Activated CD4-positive, alpha-beta T cell treated with anti-CD3 and anti-CD28 coated beads, Interleukin-2, amount 10 ng/mL, durations not matched to agents 7 days and 5 days (primary cell): ENCODE measurements at regions not wholly inside any gene's neighbourhood (a gene's known extent, or its start where the extent isn't known, plus 50 kb on each side); places are given as distances from the start of the nearest gene placed in this dataset.
"Not testable (repeated sequence)": the region's sequence is repeated elsewhere in the genome, so short reads cannot be mapped to it uniquely, and the experiment has no call there.

Source experiments
- CTCF ChIA-PET: fragments of 350-600 bp; sonication (Branson Sonifier 250); formaldehyde crosslinking; loops from one replicate; lab custom pipeline; 2021; ENCODE audit warnings: antibody characterized with exemption; lab: Charles Lee
- POLR2A ChIA-PET: fragments of 350-600 bp; sonication (Branson Sonifier 250); formaldehyde crosslinking; loops from one replicate; lab custom pipeline; 2021; ENCODE audit warnings: antibody characterized with exemption; lab: Charles Lee
- DNase-seq: peaks from one replicate; pipeline ENCODE4 v3.0.0-alpha.2; 2020
- H3K27ac Mint-ChIP-seq: one replicate; pipeline ENCODE4 v1.8.0; 2021; ENCODE audit warnings: mild to moderate bottlenecking, moderate library complexity, mixed read lengths
- H3K27me3 Mint-ChIP-seq: one replicate; pipeline ENCODE4 v1.8.0; 2021; ENCODE audit warnings: mixed read lengths
- H3K36me3 Mint-ChIP-seq: one replicate; pipeline ENCODE4 v1.8.0; 2021; ENCODE audit warnings: low read depth, mixed read lengths
- H3K4me1 Mint-ChIP-seq: one replicate; pipeline ENCODE4 v1.8.0; 2021; ENCODE audit warnings: mixed read lengths
- H3K4me3 Mint-ChIP-seq: one replicate; pipeline ENCODE4 v1.8.0; 2021; ENCODE audit warnings: mild to moderate bottlenecking, moderate library complexity, mixed read lengths
- H3K9me3 Mint-ChIP-seq: one replicate; pipeline ENCODE4 v1.8.0; 2021; ENCODE audit warnings: mixed read lengths

- CTCF ChIA-PET, result interaction anchor here (0.6 to 2.3 kb wide), 7 partner anchors 9 to 56 kb away, joined by 3 to 8 read pairs (median 3); no protein-coding TSS in a partner anchor
- peaks cover 58% of the 10 kb centered on the region for H3K4me1 Mint-ChIP-seq
- POLR2A ChIA-PET, result no interaction called here
- H3K36me3 Mint-ChIP-seq, result peaks cover 50% of the 10 kb centered on the region
- peak overlapping the region; percentile 78 for H3K27ac Mint-ChIP-seq
- DNase-seq, result no peak
- H3K27me3 Mint-ChIP-seq, result no peaks in the 10 kb centered on the region
- H3K9me3 Mint-ChIP-seq, result peaks cover 15% of the 10 kb centered on the region
- H3K4me3 Mint-ChIP-seq, result no peak overlapping the region
These were observed 179.4 kb upstream of the TAB2 start for GRCh38 chr6:149138089-149138488.

GRCh38 chr6:149138699-149139294 is 178.7 kb upstream of the TAB2 start:
- H3K27me3 Mint-ChIP-seq, result no peaks in the 10 kb centered on the region
- peaks cover 51% of the 10 kb centered on the region for H3K36me3 Mint-ChIP-seq
- H3K27ac Mint-ChIP-seq, result peak overlapping the region; percentile 78
- ChIA-PET CTCF (interaction anchor here (1.1 to 2.3 kb wide), 6 partner anchors 10 to 92 kb away, joined by 3 to 8 read pairs (median 4); no protein-coding TSS in a partner anchor), POLR2A (no interaction called here)
- H3K9me3 Mint-ChIP-seq, result peaks cover 17% of the 10 kb centered on the region
- peaks cover 58% of the 10 kb centered on the region for H3K4me1 Mint-ChIP-seq
- H3K4me3 Mint-ChIP-seq, result no peak overlapping the region
- no peak for DNase-seq

- POLR2A ChIA-PET, result interaction anchor here (0.6 to 0.9 kb wide), 2 partner anchors 11 to 184 kb away, joined by 3 to 4 read pairs; no protein-coding TSS in a partner anchor
- no peaks in the 10 kb centered on the region for H3K27me3 Mint-ChIP-seq
These were observed 177.8 kb upstream of the TAB2 start for GRCh38 chr6:149139782-149140136.

GRCh38 chr6:149140137-149140909 is 177.2 kb upstream of the TAB2 start:
- peak overlapping the region; percentile 98 for H3K27ac Mint-ChIP-seq
- POLR2A ChIA-PET, result interaction anchor here (0.6 to 0.9 kb wide), 2 partner anchors 10 to 183 kb away, joined by 3 to 4 read pairs; no protein-coding TSS in a partner anchor
- peak overlapping the region; percentile 66 for H3K4me3 Mint-ChIP-seq
- DNase-seq, result peak; percentile 57
- no peaks in the 10 kb centered on the region for H3K27me3 Mint-ChIP-seq
- peaks cover 21% of the 10 kb centered on the region for H3K9me3 Mint-ChIP-seq
- H3K36me3 Mint-ChIP-seq, result peaks cover 60% of the 10 kb centered on the region
- H3K4me1 Mint-ChIP-seq, result peaks cover 65% of the 10 kb centered on the region
- CTCF ChIA-PET, result interaction anchor here (0.6 to 2.3 kb wide), 7 partner anchors 11 to 210 kb away, joined by 3 to 9 read pairs (median 5); partner anchors contain the start of gene TAB2

More at GRCh38 chr6:149139782-149140136, 177.8 kb upstream of the TAB2 start:
- H3K27ac Mint-ChIP-seq, result peak overlapping the region; percentile 98
- peaks cover 62% of the 10 kb centered on the region for H3K4me1 Mint-ChIP-seq
- CTCF ChIA-PET, result interaction anchor here (0.6 to 2.3 kb wide), 9 partner anchors 11 to 211 kb away, joined by 3 to 9 read pairs (median 5); partner anchors contain the start of gene TAB2
- H3K4me3 Mint-ChIP-seq, result peak overlapping the region; percentile 66
- peaks cover 18% of the 10 kb centered on the region for H3K9me3 Mint-ChIP-seq
- H3K36me3 Mint-ChIP-seq, result peaks cover 58% of the 10 kb centered on the region
- DNase-seq, result no peak

- peaks cover 69% of the 10 kb centered on the region for H3K4me1 Mint-ChIP-seq
- H3K27me3 Mint-ChIP-seq, result no peaks in the 10 kb centered on the region
- peak overlapping the region; percentile 66 for H3K4me3 Mint-ChIP-seq
- CTCF ChIA-PET, result interaction anchor here (1.5 kb wide), 1 partner anchor 13 kb away, joined by 9 read pairs; no protein-coding TSS in a partner anchor
- peaks cover 64% of the 10 kb centered on the region for H3K36me3 Mint-ChIP-seq
- peaks cover 25% of the 10 kb centered on the region for H3K9me3 Mint-ChIP-seq
- POLR2A ChIA-PET, result no interaction called here
- H3K27ac Mint-ChIP-seq, result peak overlapping the region; percentile 98
- peak; percentile 38 for DNase-seq
These were observed 176.6 kb upstream of the TAB2 start for GRCh38 chr6:149140910-149141290.

GRCh38 chr6:149142924-149143429 is 174.5 kb upstream of the TAB2 start:
- no peaks in the 10 kb centered on the region for H3K27me3 Mint-ChIP-seq
- peaks cover 78% of the 10 kb centered on the region for H3K4me1 Mint-ChIP-seq
- no peak overlapping the region for H3K27ac Mint-ChIP-seq
- H3K4me3 Mint-ChIP-seq, result no peak overlapping the region
- ChIA-PET POLR2A (no interaction called here), CTCF (interaction anchor here (0.6 to 1.4 kb wide), 3 partner anchors 10 to 73 kb away, joined by 3 read pairs; no protein-coding TSS in a partner anchor)
- H3K9me3 Mint-ChIP-seq, result peaks cover 29% of the 10 kb centered on the region
- peaks cover 72% of the 10 kb centered on the region for H3K36me3 Mint-ChIP-seq
- DNase-seq, result no peak

GRCh38 chr6:149145800-149146199 is 171.7 kb upstream of the TAB2 start:
- H3K9me3 Mint-ChIP-seq, result peaks cover 44% of the 10 kb centered on the region
- H3K4me1 Mint-ChIP-seq, result peaks cover 81% of the 10 kb centered on the region
- H3K36me3 Mint-ChIP-seq, result peaks cover 76% of the 10 kb centered on the region
- DNase-seq, H3K27me3 Mint-ChIP-seq, H3K4me3 Mint-ChIP-seq, POLR2A ChIA-PET: not testable (repeated sequence)
- CTCF ChIA-PET, result interaction anchor here (1.9 kb wide), 1 partner anchor 13 kb away, joined by 6 read pairs; no protein-coding TSS in a partner anchor
- H3K27ac Mint-ChIP-seq, result peak overlapping the region; percentile 83

GRCh38 chr6:149147195-149147594 is 170.3 kb upstream of the TAB2 start:
- CTCF ChIA-PET, result no interaction called here
- Mint-ChIP-seq H3K27ac (peak overlapping the region; percentile 83), H3K9me3 (peaks cover 50% of the 10 kb centered on the region), H3K4me1 (peaks cover 80% of the 10 kb centered on the region), H3K36me3 (peaks cover 71% of the 10 kb centered on the region), H3K4me3 (no peak overlapping the region), H3K27me3 (no peaks in the 10 kb centered on the region)
- no peak for DNase-seq
- POLR2A ChIA-PET, result no interaction called here

GRCh38 chr6:149147938-149148718 is 169.4 kb upstream of the TAB2 start:
- peak overlapping the region; percentile 91 for H3K27ac Mint-ChIP-seq
- peaks cover 45% of the 10 kb centered on the region for H3K9me3 Mint-ChIP-seq
- H3K36me3 Mint-ChIP-seq, result peaks cover 64% of the 10 kb centered on the region
- H3K4me3 Mint-ChIP-seq, result peak overlapping the region; percentile 6
- ChIA-PET CTCF (interaction anchor here (0.8 to 1.5 kb wide), 3 partner anchors 10 to 42 kb away, joined by 3 read pairs; no protein-coding TSS in a partner anchor), POLR2A (no interaction called here)
- peak; percentile 38 for DNase-seq
- H3K4me1 Mint-ChIP-seq, result peaks cover 83% of the 10 kb centered on the region
- no peaks in the 10 kb centered on the region for H3K27me3 Mint-ChIP-seq

- Mint-ChIP-seq H3K27ac (no peak overlapping the region), H3K36me3 (peaks cover 59% of the 10 kb centered on the region), H3K27me3 (no peaks in the 10 kb centered on the region), H3K4me3 (no peak overlapping the region), H3K4me1 (peaks cover 90% of the 10 kb centered on the region), H3K9me3 (peaks cover 41% of the 10 kb centered on the region)
- ChIA-PET CTCF (interaction anchor here (0.6 to 1.2 kb wide), 3 partner anchors 17 to 374 kb away, joined by 3 to 4 read pairs (median 3); no protein-coding TSS in a partner anchor), POLR2A (no interaction called here)
- no peak for DNase-seq
These were observed 167.9 kb upstream of the TAB2 start for GRCh38 chr6:149149653-149150052.

GRCh38 chr6:149150301-149150700 is 167.2 kb upstream of the TAB2 start:
- peaks cover 91% of the 10 kb centered on the region for H3K4me1 Mint-ChIP-seq
- peaks cover 60% of the 10 kb centered on the region for H3K36me3 Mint-ChIP-seq
- DNase-seq, result no peak
- H3K9me3 Mint-ChIP-seq, result peaks cover 41% of the 10 kb centered on the region
- peak overlapping the region; percentile 32 for H3K27ac Mint-ChIP-seq
- CTCF ChIA-PET, result interaction anchor here (0.6 to 1.3 kb wide), 8 partner anchors 11 to 373 kb away, joined by 3 to 4 read pairs (median 3); no protein-coding TSS in a partner anchor
- POLR2A ChIA-PET, result interaction anchor here (0.7 kb wide), 1 partner anchor 10 kb away, joined by 4 read pairs; no protein-coding TSS in a partner anchor
- H3K27me3 Mint-ChIP-seq, result no peaks in the 10 kb centered on the region
- H3K4me3 Mint-ChIP-seq, result no peak overlapping the region
